H1 (cell line): ENCODE measurements at regions not wholly inside any gene's neighbourhood (a gene's known extent, or its start where the extent isn't known, plus 50 kb on each side); places are given as distances from the start of the nearest gene placed in this dataset.

Experiments
- CTCF ChIA-PET: fragments of 300-600 bp; sonication (Branson Sonifier 250); formaldehyde crosslinking; loops from one replicate; lab custom pipeline; 2021; ENCODE audit not compliant: partially characterized antibody; lab: Charles Lee
- POLR2A ChIA-PET: fragments of 300-600 bp; sonication (Branson Sonifier 250); formaldehyde crosslinking; loops from one replicate; lab custom pipeline; 2021; ENCODE audit warnings: inconsistent platforms; ENCODE audit not compliant: partially characterized antibody; lab: Charles Lee
- DNase-seq, 2 experiments: peaks; one replicate each; pipeline versions ENCODE4 v3.0.0 to v3.0.0-alpha.2; 2010 to 2022; ENCODE audit warnings: low spot score in 2 of 2, low read depth in 1 of 2, mixed read lengths in 1 of 2
- FAIRE-seq: peaks from 2 replicates; lab custom pipeline; 2011; peaks lifted over from hg19 to GRCh38; lab: Jason Lieb, UNC
- H2AFZ ChIP-seq: 2 replicates; pipeline ENCODE4 v1.8.1; 2012; ENCODE audit warnings: low read length, inconsistent platforms
- H2AK5ac ChIP-seq: 2 replicates; pipeline ENCODE4 v1.6.1; 2013; ENCODE audit warnings: low read depth, low read length
- H2BK120ac ChIP-seq: replicated peaks from 2 replicates; pipeline ENCODE3; 2013; ENCODE audit warnings: low read depth, low read length, inconsistent platforms
- H2BK12ac ChIP-seq: 2 replicates; pipeline ENCODE4 v1.6.1; 2013; ENCODE audit warnings: low read depth, low read length
- H2BK15ac ChIP-seq: 2 replicates; pipeline ENCODE4 v1.6.1; 2013; ENCODE audit warnings: low read length
- H2BK20ac ChIP-seq: 2 replicates; pipeline ENCODE4 v1.6.1; 2013; ENCODE audit warnings: low read length
- H2BK5ac ChIP-seq: 2 replicates; pipeline ENCODE4 v1.6.1; 2013; ENCODE audit warnings: low read depth, low read length
- H3K14ac ChIP-seq: 2 replicates; pipeline ENCODE4 v1.6.1; 2013; ENCODE audit warnings: inconsistent platforms; ENCODE audit not compliant: insufficient read length
- H3K18ac ChIP-seq: 2 replicates; pipeline ENCODE4 v1.6.1; 2013; ENCODE audit warnings: low read length; ENCODE audit errors: extremely low read depth
- H3K23ac ChIP-seq: 2 replicates; pipeline ENCODE4 v1.6.1; 2013; ENCODE audit warnings: inconsistent platforms; ENCODE audit not compliant: insufficient read length
- H3K23me2 ChIP-seq: 2 replicates; pipeline ENCODE4 v1.6.1; 2013; ENCODE audit warnings: low read depth, low read length
- H3K27ac ChIP-seq: 2 replicates; pipeline ENCODE4 v1.6.1; 2011; ENCODE audit warnings: low read depth, low read length, inconsistent platforms
- H3K27me3 ChIP-seq, 4 experiments: replicated peaks in 1 of 4; 1 replicate in 1 of 4; 2 replicates in 3 of 4; pipeline versions ENCODE4 v1.6.1 to v1.8.1; 2011 to 2013; ENCODE audit warnings: low read length in 3 of 4, mild to moderate bottlenecking in 3 of 4, inconsistent platforms in 2 of 4, mixed read lengths in 2 of 4, moderate library complexity in 1 of 4; ENCODE audit not compliant: control insufficient read depth in 3 of 4, insufficient read depth in 3 of 4; ENCODE audit errors: extremely low read depth in 1 of 4
- H3K36me3 ChIP-seq, 4 experiments: 2 replicates each; pipeline versions ENCODE4 v1.6.1 to v1.8.1; 2011 to 2013; ENCODE audit warnings: mild to moderate bottlenecking in 4 of 4, low read length in 3 of 4, moderate library complexity in 2 of 4, control low read depth in 1 of 4, inconsistent platforms in 1 of 4; ENCODE audit not compliant: insufficient read depth in 4 of 4, control insufficient read depth in 2 of 4
- H3K4ac ChIP-seq: replicated peaks from 2 replicates; pipeline ENCODE3; 2013; ENCODE audit warnings: low read length, low read depth, mixed read lengths, inconsistent platforms; ENCODE audit not compliant: insufficient read length
- H3K4me1 ChIP-seq, 4 experiments: replicated peaks in 1 of 4; 1 replicate in 1 of 4; 2 replicates in 3 of 4; pipeline versions ENCODE4 v1.6.1 to v1.8.1; 2011 to 2013; ENCODE audit warnings: low read length in 3 of 4, inconsistent platforms in 2 of 4, mixed read lengths in 1 of 4; ENCODE audit not compliant: insufficient read depth in 4 of 4, control insufficient read depth in 3 of 4
- H3K4me2 ChIP-seq, 2 experiments: 2 replicates each; pipeline versions ENCODE4 v1.6.1 to v1.8.1; 2011 to 2013; ENCODE audit warnings: low read depth in 2 of 2, low read length in 2 of 2, control low read depth in 1 of 2, inconsistent platforms in 1 of 2, mild to moderate bottlenecking in 1 of 2; ENCODE audit not compliant: insufficient read depth in 1 of 2
- H3K4me3 ChIP-seq, 4 experiments: fragments of 200-600, 300-600 bp in 1 of 4; sonication (generic), shearing (Covaris generic), sonication (Bioruptor Twin) in 1 of 4; 2 replicates each; pipeline versions ENCODE4 v1.5.1 to v1.8.1; 2011 to 2016; ENCODE audit warnings: low read length in 4 of 4, low read depth in 3 of 4, control low read depth in 2 of 4, inconsistent platforms in 2 of 4, mild to moderate bottlenecking in 2 of 4, mixed read lengths in 1 of 4, moderate library complexity in 1 of 4; ENCODE audit not compliant: insufficient read depth in 2 of 4; ENCODE audit errors: extremely low read depth in 1 of 4
- H3K56ac ChIP-seq: replicated peaks from 2 replicates; pipeline ENCODE3; 2013; ENCODE audit warnings: low read depth, mild to moderate bottlenecking, mixed read lengths, low read length, inconsistent platforms; ENCODE audit not compliant: insufficient read length
- H3K79me1 ChIP-seq: 2 replicates; pipeline ENCODE4 v1.6.1; 2013; ENCODE audit warnings: low read depth, low read length, control low read depth
- H3K79me2 ChIP-seq, 2 experiments: 2 replicates each; pipeline versions ENCODE4 v1.6.1 to v1.8.1; 2012 to 2013; ENCODE audit warnings: low read length in 2 of 2, mild to moderate bottlenecking in 2 of 2, inconsistent platforms in 1 of 2; ENCODE audit not compliant: insufficient read depth in 2 of 2, control insufficient read depth in 1 of 2
- H3K9ac ChIP-seq, 4 experiments: replicated peaks in 1 of 4; 1 replicate in 1 of 4; 2 replicates in 3 of 4; pipeline versions ENCODE4 v1.6.1 to v1.8.1; 2011 to 2013; ENCODE audit warnings: low read depth in 3 of 4, low read length in 3 of 4, control low read depth in 2 of 4, mild to moderate bottlenecking in 2 of 4, moderate library complexity in 2 of 4, inconsistent platforms in 1 of 4; ENCODE audit errors: extremely low read depth in 1 of 4
- H3K9me3 ChIP-seq, 2 experiments: 2 replicates each; pipeline versions ENCODE4 v1.6.1 to v1.8.1; 2012 to 2013; ENCODE audit warnings: mild to moderate bottlenecking in 2 of 2, moderate library complexity in 2 of 2, control low read depth in 1 of 2, inconsistent platforms in 1 of 2, low read depth in 1 of 2, low read length in 1 of 2, mixed read lengths in 1 of 2; ENCODE audit not compliant: insufficient read depth in 2 of 2
- H4K20me1 ChIP-seq, 2 experiments: replicated peaks in 1 of 2; 2 replicates each; pipeline versions ENCODE3 to v1.8.1; 2011 to 2013; ENCODE audit warnings: inconsistent platforms in 2 of 2, low read length in 2 of 2, mild to moderate bottlenecking in 1 of 2; ENCODE audit not compliant: insufficient read depth in 2 of 2, control insufficient read depth in 1 of 2
- H4K5ac ChIP-seq: 2 replicates; pipeline ENCODE4 v1.6.1; 2013; ENCODE audit warnings: low read length, low read depth, mixed read lengths, inconsistent platforms; ENCODE audit not compliant: insufficient read length
- H4K8ac ChIP-seq: 2 replicates; pipeline ENCODE4 v1.8.0; 2013; ENCODE audit warnings: mild to moderate bottlenecking, moderate library complexity, low read length, inconsistent platforms; ENCODE audit not compliant: insufficient read depth; ENCODE audit errors: extremely low read depth
- H4K91ac ChIP-seq: replicated peaks from 2 replicates; pipeline ENCODE3; 2013; ENCODE audit warnings: low read length, mixed read lengths, inconsistent platforms; ENCODE audit not compliant: insufficient read length
- BACH1 ChIP-seq: IDR thresholded peaks from 2 replicates; pipeline ENCODE4 v1.6.1; 2012; ENCODE audit warnings: low read length, improper control_type of control experiment
- EZH2 ChIP-seq: fragments of 200-600 bp; sonication (generic); IDR thresholded peaks from 2 replicates; pipeline ENCODE4 v1.7.1; 2012; ENCODE audit warnings: low read depth, mild to moderate bottlenecking, moderate library complexity, low read length, inconsistent platforms; ENCODE audit not compliant: severe bottlenecking
- GABPA ChIP-seq: IDR thresholded peaks from 2 replicates; pipeline ENCODE4 v1.6.1; 2011; ENCODE audit warnings: mild to moderate bottlenecking, low read length, moderate library complexity, borderline replicate concordance; ENCODE audit not compliant: insufficient read depth
- KDM5A ChIP-seq: fragments of 200-600 bp; IDR thresholded peaks from 2 replicates; pipeline ENCODE4 v1.7.1; 2012; ENCODE audit warnings: mild to moderate bottlenecking, low read length, inconsistent platforms, mixed read lengths
- NRF1 ChIP-seq: IDR thresholded peaks from 2 replicates; pipeline ENCODE4 v1.6.1; 2011; ENCODE audit warnings: mild to moderate bottlenecking, low read depth, low read length, improper control_type of control experiment
- PHF8 ChIP-seq: fragments of 200-600 bp; sonication (generic); conservative IDR thresholded peaks from 2 replicates; pipeline ENCODE4 v1.7.1; 2012; ENCODE audit warnings: low read depth, mild to moderate bottlenecking, inconsistent platforms, low read length, moderate library complexity
- POLR2AphosphoS5 ChIP-seq: IDR thresholded peaks from 2 replicates; pipeline ENCODE4 v1.6.1; 2011; ENCODE audit warnings: low read depth, low read length
- POU5F1 ChIP-seq: IDR thresholded peaks from 2 replicates; pipeline ENCODE4 v1.6.1; 2011; ENCODE audit warnings: low read depth, mild to moderate bottlenecking, low read length, moderate library complexity
- RNF2 ChIP-seq: fragments of 200-900, 300-1000 bp; sonication (generic); IDR thresholded peaks from 2 replicates; pipeline ENCODE4 v1.7.1; 2016; ENCODE audit warnings: borderline replicate concordance, low read depth, mild to moderate bottlenecking, antibody characterized with exemption, low read length; ENCODE audit not compliant: poor library complexity, severe bottlenecking; ENCODE audit errors: missing control alignments
- RXRA ChIP-seq: IDR thresholded peaks from 2 replicates; pipeline ENCODE4 v1.6.1; 2011; ENCODE audit warnings: low read depth, mild to moderate bottlenecking, low read length, moderate library complexity; ENCODE audit not compliant: insufficient read depth
- SP2 ChIP-seq: IDR thresholded peaks from 2 replicates; pipeline ENCODE4 v1.6.1; 2012; ENCODE audit warnings: mild to moderate bottlenecking, low read length, inconsistent platforms
- SUZ12 ChIP-seq: fragments of 200-600 bp; sonication (generic); IDR thresholded peaks from 2 replicates; pipeline ENCODE4 v1.6.1; 2012; ENCODE audit warnings: mild to moderate bottlenecking, inconsistent platforms, low read length, moderate library complexity, mixed read lengths
- TAF1 ChIP-seq: IDR thresholded peaks from 2 replicates; pipeline ENCODE4 v1.6.1; 2011; ENCODE audit warnings: mild to moderate bottlenecking, low read depth, low read length
- WGBS, 2 experiments: shearing (Covaris generic) in 1 of 2; methylation state at CpG; one replicate each; pipeline versions ENCODE4 v1.1.6 to v1.1.7; 2013 to 2015; ENCODE audit warnings: low lambda C conversion rate in 2 of 2, mixed read lengths in 2 of 2, inconsistent platforms in 1 of 2, low coverage in 1 of 2, missing lambda C conversion rate in 1 of 2; ENCODE audit not compliant: insufficient replicate concordance in 2 of 2, insufficient coverage in 1 of 2, insufficient read length in 1 of 2; ENCODE audit errors: extremely low coverage in 1 of 2, missing lambda C conversion rate in 1 of 2; 5-methylcytosine and 5-hydroxymethylcytosine counted together

DNA sequence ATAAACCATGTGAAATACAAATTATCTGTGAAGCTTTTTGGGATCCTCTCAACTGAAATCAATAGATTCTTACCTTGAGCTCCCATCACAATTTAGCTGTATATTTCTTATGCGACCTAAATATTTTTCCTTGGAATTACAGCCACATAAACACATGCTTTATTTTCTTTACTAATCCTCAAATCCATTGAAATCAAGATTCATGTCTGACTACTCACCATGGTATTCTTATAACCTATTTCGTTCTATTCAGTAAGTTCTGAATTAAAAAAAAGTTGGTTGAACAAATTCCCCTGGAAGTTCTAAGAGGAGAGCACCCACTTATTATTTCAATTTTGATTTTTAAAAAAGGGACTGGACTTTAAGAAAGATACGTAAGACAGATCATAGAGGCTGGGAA, 292.1 kb upstream of the ATP2B1 start:
- Histone ChIP-seq H3K4ac (no peak overlapping the region), H3K4me1 (no peaks in the 10 kb centered on the region; a peak in 2 of 7 replicates), H4K5ac (no peak overlapping the region), H2BK5ac (no peak overlapping the region), H2BK120ac (no peak overlapping the region), H4K8ac (no peak overlapping the region), H3K18ac (no peak overlapping the region), H3K79me2 (no peaks in the 10 kb centered on the region), H3K9me3 (no peaks in the 10 kb centered on the region), H2BK12ac (no peak overlapping the region), H2BK15ac (no peak overlapping the region), H4K91ac (no peak overlapping the region), H3K23me2 (no peaks in the 10 kb centered on the region), H2AFZ (no peak overlapping the region), H2AK5ac (no peak overlapping the region), H3K4me2 (no peak overlapping the region), H3K27me3 (no peaks in the 10 kb centered on the region), H3K27ac (no peak overlapping the region), H4K20me1 (no peaks in the 10 kb centered on the region), H3K4me3 (no peak overlapping the region), H3K56ac (no peak overlapping the region), H3K23ac (no peak overlapping the region), H2BK20ac (no peak overlapping the region), H3K36me3 (no peaks in the 10 kb centered on the region)
- WGBS, 2 experiments: 96% methylated on average over 3 of the region's 3 CpGs; no CpG with 5 or more reads in 1 of the 2 experiments
- POLR2A ChIA-PET: no interaction called here
- FAIRE-seq: no peak
- TF ChIP-seq BACH1: no peak
- no peak for TF ChIP-seq TAF1
- no peak for TF ChIP-seq RNF2
- TF ChIP-seq GABPA: no peak
- TF ChIP-seq SP2: no peak
- TF ChIP-seq EZH2: no peak
- no peak for TF ChIP-seq KDM5A
- no peak for TF ChIP-seq PHF8
- no peak for TF ChIP-seq SUZ12
- TF ChIP-seq POLR2AphosphoS5: no peak
- no peak for TF ChIP-seq POU5F1
- TF ChIP-seq NRF1: no peak
- no peak for TF ChIP-seq RXRA
- TF ChIP-seq, all 59 proteins: peak for 0
- H3K79me1 ChIP-seq: no peaks in the 10 kb centered on the region
- CTCF ChIA-PET: no interaction called here
- H3K9ac ChIP-seq: no peak overlapping the region
- H3K14ac ChIP-seq: no peak overlapping the region
- no peak for DNase-seq
